ENCODE measurements at regions not wholly inside any gene's neighbourhood (a gene's known extent, or its start where the extent isn't known, plus 50 kb on each side); places are given as distances from the start of the nearest gene placed in this dataset.

GRCh38 chr13:37968555-37968954 lies 99.0 kb upstream of the TRPC4 start:
- TF ChIP-seq, protein P1, sequence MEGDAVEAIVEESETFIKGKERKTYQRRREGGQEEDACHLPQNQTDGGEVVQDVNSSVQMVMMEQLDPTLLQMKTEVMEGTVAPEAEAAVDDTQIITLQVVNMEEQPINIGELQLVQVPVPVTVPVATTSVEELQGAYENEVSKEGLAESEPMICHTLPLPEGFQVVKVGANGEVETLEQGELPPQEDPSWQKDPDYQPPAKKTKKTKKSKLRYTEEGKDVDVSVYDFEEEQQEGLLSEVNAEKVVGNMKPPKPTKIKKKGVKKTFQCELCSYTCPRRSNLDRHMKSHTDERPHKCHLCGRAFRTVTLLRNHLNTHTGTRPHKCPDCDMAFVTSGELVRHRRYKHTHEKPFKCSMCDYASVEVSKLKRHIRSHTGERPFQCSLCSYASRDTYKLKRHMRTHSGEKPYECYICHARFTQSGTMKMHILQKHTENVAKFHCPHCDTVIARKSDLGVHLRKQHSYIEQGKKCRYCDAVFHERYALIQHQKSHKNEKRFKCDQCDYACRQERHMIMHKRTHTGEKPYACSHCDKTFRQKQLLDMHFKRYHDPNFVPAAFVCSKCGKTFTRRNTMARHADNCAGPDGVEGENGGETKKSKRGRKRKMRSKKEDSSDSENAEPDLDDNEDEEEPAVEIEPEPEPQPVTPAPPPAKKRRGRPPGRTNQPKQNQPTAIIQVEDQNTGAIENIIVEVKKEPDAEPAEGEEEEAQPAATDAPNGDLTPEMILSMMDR (conservative IDR thresholded peaks at IDR 0.05), result no peak
- TF ChIP-seq EZH2 (IDR thresholded peaks at IDR 0.05; ENCODE audit: low read depth), result no peak
